H1 (cell line): ENCODE measurements at regions not wholly inside any gene's neighbourhood (a gene's known extent, or its start where the extent isn't known, plus 50 kb on each side); places are given as distances from the start of the nearest gene placed in this dataset.
A peak's percentile ranks its signal among the peaks of the same experiment; 100 is the strongest.

Experiments used
- CTCF ChIA-PET: fragments of 300-600 bp; sonication (Branson Sonifier 250); formaldehyde crosslinking; loops from one replicate; lab custom pipeline; 2021; ENCODE audit not compliant: partially characterized antibody; lab: Charles Lee
- POLR2A ChIA-PET: fragments of 300-600 bp; sonication (Branson Sonifier 250); formaldehyde crosslinking; loops from one replicate; lab custom pipeline; 2021; ENCODE audit warnings: inconsistent platforms; ENCODE audit not compliant: partially characterized antibody; lab: Charles Lee
- DNase-seq, 2 experiments: peaks; one replicate each; pipeline versions ENCODE4 v3.0.0 to v3.0.0-alpha.2; 2010 to 2022; ENCODE audit warnings: low spot score in 2 of 2, low read depth in 1 of 2, mixed read lengths in 1 of 2
- FAIRE-seq: peaks from 2 replicates; lab custom pipeline; 2011; peaks lifted over from hg19 to GRCh38; lab: Jason Lieb, UNC
- H2AFZ ChIP-seq: 2 replicates; pipeline ENCODE4 v1.8.1; 2012; ENCODE audit warnings: low read length, inconsistent platforms
- H2AK5ac ChIP-seq: 2 replicates; pipeline ENCODE4 v1.6.1; 2013; ENCODE audit warnings: low read depth, low read length
- H2BK120ac ChIP-seq: replicated peaks from 2 replicates; pipeline ENCODE3; 2013; ENCODE audit warnings: low read depth, low read length, inconsistent platforms
- H2BK12ac ChIP-seq: 2 replicates; pipeline ENCODE4 v1.6.1; 2013; ENCODE audit warnings: low read depth, low read length
- H2BK15ac ChIP-seq: 2 replicates; pipeline ENCODE4 v1.6.1; 2013; ENCODE audit warnings: low read length
- H2BK20ac ChIP-seq: 2 replicates; pipeline ENCODE4 v1.6.1; 2013; ENCODE audit warnings: low read length
- H2BK5ac ChIP-seq: 2 replicates; pipeline ENCODE4 v1.6.1; 2013; ENCODE audit warnings: low read depth, low read length
- H3K14ac ChIP-seq: 2 replicates; pipeline ENCODE4 v1.6.1; 2013; ENCODE audit warnings: inconsistent platforms; ENCODE audit not compliant: insufficient read length
- H3K18ac ChIP-seq: 2 replicates; pipeline ENCODE4 v1.6.1; 2013; ENCODE audit warnings: low read length; ENCODE audit errors: extremely low read depth
- H3K23ac ChIP-seq: 2 replicates; pipeline ENCODE4 v1.6.1; 2013; ENCODE audit warnings: inconsistent platforms; ENCODE audit not compliant: insufficient read length
- H3K23me2 ChIP-seq: 2 replicates; pipeline ENCODE4 v1.6.1; 2013; ENCODE audit warnings: low read depth, low read length
- H3K27ac ChIP-seq: 2 replicates; pipeline ENCODE4 v1.6.1; 2011; ENCODE audit warnings: low read depth, low read length, inconsistent platforms
- H3K27me3 ChIP-seq, 4 experiments: replicated peaks in 1 of 4; 1 replicate in 1 of 4; 2 replicates in 3 of 4; pipeline versions ENCODE4 v1.6.1 to v1.8.1; 2011 to 2013; ENCODE audit warnings: low read length in 3 of 4, mild to moderate bottlenecking in 3 of 4, inconsistent platforms in 2 of 4, mixed read lengths in 2 of 4, moderate library complexity in 1 of 4; ENCODE audit not compliant: control insufficient read depth in 3 of 4, insufficient read depth in 3 of 4; ENCODE audit errors: extremely low read depth in 1 of 4
- H3K36me3 ChIP-seq, 4 experiments: 2 replicates each; pipeline versions ENCODE4 v1.6.1 to v1.8.1; 2011 to 2013; ENCODE audit warnings: mild to moderate bottlenecking in 4 of 4, low read length in 3 of 4, moderate library complexity in 2 of 4, control low read depth in 1 of 4, inconsistent platforms in 1 of 4; ENCODE audit not compliant: insufficient read depth in 4 of 4, control insufficient read depth in 2 of 4
- H3K4ac ChIP-seq: replicated peaks from 2 replicates; pipeline ENCODE3; 2013; ENCODE audit warnings: low read length, low read depth, mixed read lengths, inconsistent platforms; ENCODE audit not compliant: insufficient read length
- H3K4me1 ChIP-seq, 4 experiments: replicated peaks in 1 of 4; 1 replicate in 1 of 4; 2 replicates in 3 of 4; pipeline versions ENCODE4 v1.6.1 to v1.8.1; 2011 to 2013; ENCODE audit warnings: low read length in 3 of 4, inconsistent platforms in 2 of 4, mixed read lengths in 1 of 4; ENCODE audit not compliant: insufficient read depth in 4 of 4, control insufficient read depth in 3 of 4
- H3K4me2 ChIP-seq, 2 experiments: 2 replicates each; pipeline versions ENCODE4 v1.6.1 to v1.8.1; 2011 to 2013; ENCODE audit warnings: low read depth in 2 of 2, low read length in 2 of 2, control low read depth in 1 of 2, inconsistent platforms in 1 of 2, mild to moderate bottlenecking in 1 of 2; ENCODE audit not compliant: insufficient read depth in 1 of 2
- H3K4me3 ChIP-seq, 4 experiments: fragments of 200-600, 300-600 bp in 1 of 4; sonication (generic), shearing (Covaris generic), sonication (Bioruptor Twin) in 1 of 4; 2 replicates each; pipeline versions ENCODE4 v1.5.1 to v1.8.1; 2011 to 2016; ENCODE audit warnings: low read length in 4 of 4, low read depth in 3 of 4, control low read depth in 2 of 4, inconsistent platforms in 2 of 4, mild to moderate bottlenecking in 2 of 4, mixed read lengths in 1 of 4, moderate library complexity in 1 of 4; ENCODE audit not compliant: insufficient read depth in 2 of 4; ENCODE audit errors: extremely low read depth in 1 of 4
- H3K56ac ChIP-seq: replicated peaks from 2 replicates; pipeline ENCODE3; 2013; ENCODE audit warnings: low read depth, mild to moderate bottlenecking, mixed read lengths, low read length, inconsistent platforms; ENCODE audit not compliant: insufficient read length
- H3K79me1 ChIP-seq: 2 replicates; pipeline ENCODE4 v1.6.1; 2013; ENCODE audit warnings: low read depth, low read length, control low read depth
- H3K79me2 ChIP-seq, 2 experiments: 2 replicates each; pipeline versions ENCODE4 v1.6.1 to v1.8.1; 2012 to 2013; ENCODE audit warnings: low read length in 2 of 2, mild to moderate bottlenecking in 2 of 2, inconsistent platforms in 1 of 2; ENCODE audit not compliant: insufficient read depth in 2 of 2, control insufficient read depth in 1 of 2
- H3K9ac ChIP-seq, 4 experiments: replicated peaks in 1 of 4; 1 replicate in 1 of 4; 2 replicates in 3 of 4; pipeline versions ENCODE4 v1.6.1 to v1.8.1; 2011 to 2013; ENCODE audit warnings: low read depth in 3 of 4, low read length in 3 of 4, control low read depth in 2 of 4, mild to moderate bottlenecking in 2 of 4, moderate library complexity in 2 of 4, inconsistent platforms in 1 of 4; ENCODE audit errors: extremely low read depth in 1 of 4
- H3K9me3 ChIP-seq, 2 experiments: 2 replicates each; pipeline versions ENCODE4 v1.6.1 to v1.8.1; 2012 to 2013; ENCODE audit warnings: mild to moderate bottlenecking in 2 of 2, moderate library complexity in 2 of 2, control low read depth in 1 of 2, inconsistent platforms in 1 of 2, low read depth in 1 of 2, low read length in 1 of 2, mixed read lengths in 1 of 2; ENCODE audit not compliant: insufficient read depth in 2 of 2
- H4K20me1 ChIP-seq, 2 experiments: replicated peaks in 1 of 2; 2 replicates each; pipeline versions ENCODE3 to v1.8.1; 2011 to 2013; ENCODE audit warnings: inconsistent platforms in 2 of 2, low read length in 2 of 2, mild to moderate bottlenecking in 1 of 2; ENCODE audit not compliant: insufficient read depth in 2 of 2, control insufficient read depth in 1 of 2
- H4K5ac ChIP-seq: 2 replicates; pipeline ENCODE4 v1.6.1; 2013; ENCODE audit warnings: low read length, low read depth, mixed read lengths, inconsistent platforms; ENCODE audit not compliant: insufficient read length
- H4K8ac ChIP-seq: 2 replicates; pipeline ENCODE4 v1.8.0; 2013; ENCODE audit warnings: mild to moderate bottlenecking, moderate library complexity, low read length, inconsistent platforms; ENCODE audit not compliant: insufficient read depth; ENCODE audit errors: extremely low read depth
- H4K91ac ChIP-seq: replicated peaks from 2 replicates; pipeline ENCODE3; 2013; ENCODE audit warnings: low read length, mixed read lengths, inconsistent platforms; ENCODE audit not compliant: insufficient read length
- CBX5 ChIP-seq: fragments of 300-800, 300-1000 bp; sonication (generic); IDR thresholded peaks from 2 replicates; pipeline ENCODE4 v1.7.1; 2016; ENCODE audit warnings: antibody characterized with exemption, low read length, low read depth
- CHD1 ChIP-seq: IDR thresholded peaks from 2 replicates; pipeline ENCODE4 v1.6.1; 2012; ENCODE audit warnings: low read depth, low read length, improper control_type of control experiment
- EZH2 ChIP-seq: fragments of 200-600 bp; sonication (generic); IDR thresholded peaks from 2 replicates; pipeline ENCODE4 v1.7.1; 2012; ENCODE audit warnings: low read depth, mild to moderate bottlenecking, moderate library complexity, low read length, inconsistent platforms; ENCODE audit not compliant: severe bottlenecking
- GTF2F1 ChIP-seq: IDR thresholded peaks from 2 replicates; pipeline ENCODE4 v1.6.1; 2012; ENCODE audit warnings: low read depth, low read length, improper control_type of control experiment, borderline replicate concordance
- JUN ChIP-seq: IDR thresholded peaks from 2 replicates; pipeline ENCODE4 v1.6.1; 2011; ENCODE audit warnings: low read depth, mild to moderate bottlenecking, improper control_type of control experiment, low read length
- NRF1 ChIP-seq: IDR thresholded peaks from 2 replicates; pipeline ENCODE4 v1.6.1; 2011; ENCODE audit warnings: mild to moderate bottlenecking, low read depth, low read length, improper control_type of control experiment
- PHF8 ChIP-seq: fragments of 200-600 bp; sonication (generic); conservative IDR thresholded peaks from 2 replicates; pipeline ENCODE4 v1.7.1; 2012; ENCODE audit warnings: low read depth, mild to moderate bottlenecking, inconsistent platforms, low read length, moderate library complexity
- RAD21 ChIP-seq, 2 experiments: IDR thresholded peaks in 1 of 2; conservative IDR thresholded peaks in 1 of 2; 2 replicates each; pipeline ENCODE4 v1.6.1; 2011; ENCODE audit warnings: low read depth in 2 of 2, low read length in 2 of 2, improper control_type of control experiment in 1 of 2, inconsistent platforms in 1 of 2, mild to moderate bottlenecking in 1 of 2, moderate library complexity in 1 of 2
- RBBP5 ChIP-seq: IDR thresholded peaks from 2 replicates; pipeline ENCODE4 v1.7.1; 2012; ENCODE audit warnings: low read depth, mild to moderate bottlenecking, inconsistent platforms, low read length, moderate library complexity, borderline replicate concordance
- RXRA ChIP-seq: IDR thresholded peaks from 2 replicates; pipeline ENCODE4 v1.6.1; 2011; ENCODE audit warnings: low read depth, mild to moderate bottlenecking, low read length, moderate library complexity; ENCODE audit not compliant: insufficient read depth
- SIX5 ChIP-seq: IDR thresholded peaks from 2 replicates; pipeline ENCODE4 v1.6.1; 2011; ENCODE audit warnings: mild to moderate bottlenecking, low read depth, low read length
- SP2 ChIP-seq: IDR thresholded peaks from 2 replicates; pipeline ENCODE4 v1.6.1; 2012; ENCODE audit warnings: mild to moderate bottlenecking, low read length, inconsistent platforms
- SP4 ChIP-seq: IDR thresholded peaks from 2 replicates; pipeline ENCODE4 v1.6.1; 2012; ENCODE audit warnings: low read length, inconsistent platforms
- TAF1 ChIP-seq: IDR thresholded peaks from 2 replicates; pipeline ENCODE4 v1.6.1; 2011; ENCODE audit warnings: mild to moderate bottlenecking, low read depth, low read length
- TEAD4 ChIP-seq: IDR thresholded peaks from 2 replicates; pipeline ENCODE4 v1.6.1; 2012; ENCODE audit warnings: low read depth, low read length, inconsistent platforms, mixed read lengths
- WGBS, 2 experiments: shearing (Covaris generic) in 1 of 2; methylation state at CpG; one replicate each; pipeline versions ENCODE4 v1.1.6 to v1.1.7; 2013 to 2015; ENCODE audit warnings: low lambda C conversion rate in 2 of 2, mixed read lengths in 2 of 2, inconsistent platforms in 1 of 2, low coverage in 1 of 2, missing lambda C conversion rate in 1 of 2; ENCODE audit not compliant: insufficient replicate concordance in 2 of 2, insufficient coverage in 1 of 2, insufficient read length in 1 of 2; ENCODE audit errors: extremely low coverage in 1 of 2, missing lambda C conversion rate in 1 of 2; 5-methylcytosine and 5-hydroxymethylcytosine counted together

DNA sequence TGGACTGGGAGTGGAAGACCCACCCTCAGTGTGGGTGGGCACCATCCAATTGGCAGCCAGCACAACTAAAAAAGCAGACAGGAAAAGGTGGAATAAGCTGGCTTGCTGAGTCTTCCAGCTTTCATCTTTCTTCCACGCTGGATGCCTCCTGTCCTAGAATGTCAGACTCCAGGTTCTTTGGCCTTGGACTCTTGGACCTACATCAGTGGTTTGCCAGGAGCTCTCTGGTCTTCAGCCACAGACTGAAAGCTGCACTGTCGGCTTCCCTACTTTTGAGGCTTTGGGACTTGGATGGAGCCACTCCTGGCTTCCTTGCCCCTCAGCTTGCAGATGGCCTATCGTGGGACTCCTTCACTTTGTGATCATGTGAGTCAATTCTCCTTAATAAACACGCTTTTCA lies 59.8 kb downstream of the SOX4 start:
- no peak overlapping the region for H3K27ac ChIP-seq
- no peaks in the 10 kb centered on the region for H4K20me1 ChIP-seq
- H2BK15ac ChIP-seq: no peak overlapping the region
- no peak overlapping the region for H4K8ac ChIP-seq
- peak overlapping the region; percentile 79 for H4K91ac ChIP-seq
- peak in 1 of 2 experiments; percentile 28 for DNase-seq
- H3K56ac ChIP-seq: no peak overlapping the region
- WGBS, 2 experiments: 73% methylated on average over 4 of the region's 4 CpGs; no CpG with 5 or more reads in 1 of the 2 experiments
- no peak for FAIRE-seq
- peak overlapping the region; percentile 60; the same call in 1 of the 2 replicates for H2BK5ac ChIP-seq
- no peak overlapping the region for H3K4me3 ChIP-seq
- no peaks in the 10 kb centered on the region for H3K23me2 ChIP-seq
- ChIA-PET CTCF (no interaction called here), POLR2A (interaction anchor here (0.7 to 4.0 kb wide), 3 partner anchors 12 to 59 kb away, joined by 3 to 32 read pairs (median 3); no protein-coding TSS in a partner anchor)
- peaks cover 0 to 4% (median 1%) of the 10 kb centered on the region in 4 experiments; a peak in 3 of 7 replicates for H3K4me1 ChIP-seq
- H2AK5ac ChIP-seq: no peak overlapping the region
- no peaks in the 10 kb centered on the region for H3K79me1 ChIP-seq
- H3K79me2 ChIP-seq: no peaks in the 10 kb centered on the region
- peak overlapping the region; percentile 54; the same call in 1 of the 2 replicates for H2AFZ ChIP-seq
- peak overlapping the region; percentile 91 for H2BK20ac ChIP-seq
- H2BK120ac ChIP-seq: no peak overlapping the region
- no peaks in the 10 kb centered on the region for H3K27me3 ChIP-seq
- H3K18ac ChIP-seq: peak overlapping the region; percentile 40; the same call in 1 of the 2 replicates
- no peaks in the 10 kb centered on the region for H3K36me3 ChIP-seq
- no peak overlapping the region for H3K23ac ChIP-seq
- H3K9me3 ChIP-seq: no peaks in the 10 kb centered on the region; a peak in 2 of 4 replicates
- H3K14ac ChIP-seq: no peak overlapping the region
- no peak overlapping the region for H3K4me2 ChIP-seq
- H3K9ac ChIP-seq: no peak overlapping the region
- H3K4ac ChIP-seq: no peak overlapping the region
- peak overlapping the region; percentile 62; the same call in 1 of the 2 replicates for H2BK12ac ChIP-seq
- no peak overlapping the region for H4K5ac ChIP-seq
- no peak for TF ChIP-seq SP4
- no peak for TF ChIP-seq TAF1
- no peak for TF ChIP-seq EZH2
- no peak for TF ChIP-seq RBBP5
- TF ChIP-seq GTF2F1: no peak
- no peak for TF ChIP-seq CHD1
- TF ChIP-seq SP2: no peak
- TF ChIP-seq CBX5: no peak
- TF ChIP-seq JUN: no peak
- no peak for TF ChIP-seq PHF8
- no peak for TF ChIP-seq TEAD4
- no peak for TF ChIP-seq RXRA
- TF ChIP-seq SIX5: no peak
- TF ChIP-seq RAD21 (IDR thresholded peaks at IDR 0.05 in 1 of 2, conservative IDR thresholded peaks at IDR 0.05 in 1 of 2; ENCODE audit: low read depth in 2 of 2, low read length in 2 of 2): no peak
- TF ChIP-seq NRF1: no peak
